GM23338 (cell line): ENCODE measurements at regions not wholly inside any gene's neighbourhood (a gene's known extent, or its start where the extent isn't known, plus 50 kb on each side); places are given as distances from the start of the nearest gene placed in this dataset.
A peak's percentile ranks its signal among the peaks of the same experiment; 100 is the strongest.

Source experiments
- ATAC-seq: fragments of 200-7000 bp; cut with Tn5 transposase; 3 replicates; pipeline ENCODE4 v1.9.1; 2020
- DNase-seq: peaks from one replicate; pipeline ENCODE4 v3.0.0-alpha.2; 2015; ENCODE audit warnings: low spot score
- H2AFZ ChIP-seq: fragments of 200-600 bp; sonication (generic); 2 replicates; pipeline ENCODE4 v1.8.0; 2016; ENCODE audit warnings: antibody characterized with exemption, mild to moderate bottlenecking, moderate library complexity
- H3F3A ChIP-seq: fragments of 200-600 bp; sonication (generic); replicated peaks from 2 replicates; pipeline ENCODE4 v1.8.0; 2017; ENCODE audit warnings: antibody characterized with exemption, mixed run types, low read depth
- H3K27ac ChIP-seq: fragments of 200-600 bp; sonication (generic); 2 replicates; pipeline ENCODE4 v1.6.1; 2016; ENCODE audit warnings: low read depth
- H3K27me3 ChIP-seq: fragments of 200-600 bp; sonication (generic); 2 replicates; pipeline ENCODE4 v1.8.0; 2016; ENCODE audit warnings: mild to moderate bottlenecking, mixed run types, moderate library complexity; ENCODE audit not compliant: insufficient read depth
- H3K36me3 ChIP-seq: fragments of 200-600 bp; sonication (generic); 2 replicates; pipeline ENCODE4 v1.8.0; 2016; ENCODE audit warnings: mild to moderate bottlenecking; ENCODE audit not compliant: insufficient read depth
- H3K4me1 ChIP-seq: fragments of 200-600 bp; sonication (generic); 2 replicates; pipeline ENCODE4 v1.8.0; 2016; ENCODE audit warnings: mild to moderate bottlenecking, moderate library complexity; ENCODE audit not compliant: insufficient read depth
- H3K4me2 ChIP-seq: fragments of 200-600 bp; sonication (generic); 2 replicates; pipeline ENCODE4 v1.7.1; 2017; ENCODE audit warnings: mixed run types
- H3K4me3 ChIP-seq: fragments of 200-600 bp; sonication (generic); 2 replicates; pipeline ENCODE4 v1.6.1; 2016; ENCODE audit warnings: mixed run types
- H3K79me2 ChIP-seq: fragments of 200-600 bp; sonication (generic); replicated peaks from 2 replicates; pipeline ENCODE4 v1.8.0; 2017; ENCODE audit warnings: mild to moderate bottlenecking; ENCODE audit not compliant: insufficient read depth
- H3K9me2 ChIP-seq: fragments of 200-600 bp; sonication (generic); 2 replicates; pipeline ENCODE4 v1.8.0; 2017; ENCODE audit not compliant: insufficient read depth
- H4K20me1 ChIP-seq: fragments of 200-600 bp; sonication (generic); replicated peaks from 2 replicates; pipeline ENCODE4 v1.8.0; 2017; ENCODE audit warnings: mild to moderate bottlenecking; ENCODE audit not compliant: insufficient read depth
- H3K27ac Mint-ChIP-seq: 2 replicates; pipeline ENCODE4 v1.8.0; 2020; ENCODE audit warnings: inconsistent platforms, mild to moderate bottlenecking, moderate library complexity, mixed read lengths
- H3K27me3 Mint-ChIP-seq: 3 replicates; pipeline ENCODE4 v1.8.0; 2022; ENCODE audit warnings: low read depth, mild to moderate bottlenecking, moderate library complexity, mixed read lengths, inconsistent platforms; ENCODE audit not compliant: insufficient read depth, poor library complexity
- H3K36me3 Mint-ChIP-seq: 3 replicates; pipeline ENCODE4 v1.8.0; 2021; ENCODE audit warnings: low read depth, mild to moderate bottlenecking, inconsistent platforms, moderate library complexity, mixed read lengths
- H3K4me1 Mint-ChIP-seq: 3 replicates; pipeline ENCODE4 v1.8.0; 2020; ENCODE audit warnings: mild to moderate bottlenecking, inconsistent platforms, mixed read lengths
- H3K4me3 Mint-ChIP-seq: 3 replicates; pipeline ENCODE4 v1.8.0; 2021; ENCODE audit warnings: moderate library complexity, mild to moderate bottlenecking, inconsistent platforms, mixed read lengths
- H3K9me3 Mint-ChIP-seq: 3 replicates; pipeline ENCODE4 v1.8.0; 2020; ENCODE audit warnings: moderate library complexity, mild to moderate bottlenecking, inconsistent platforms, mixed read lengths
- JUNB ChIP-seq: IDR thresholded peaks from one replicate; pipeline ENCODE4 v1.6.1; 2016; ENCODE audit warnings: antibody characterized with exemption; ENCODE audit not compliant: unreplicated experiment
- REST ChIP-seq: IDR thresholded peaks from one replicate; pipeline ENCODE4 v1.6.1; 2018; ENCODE audit warnings: antibody characterized with exemption; ENCODE audit not compliant: unreplicated experiment
- ZNF462 ChIP-seq: fragments of 250-450 bp; sonication (Bioruptor Pico); IDR thresholded peaks from 2 replicates; pipeline ENCODE4 v1.5.0; 2020; ENCODE audit warnings: mild to moderate bottlenecking, moderate library complexity

- Mint-ChIP-seq H3K9me3 (no peaks in the 10 kb centered on the region; the same call in 2 of the 3 replicates), H3K4me3 (no peak overlapping the region), H3K36me3 (no peaks in the 10 kb centered on the region), H3K4me1 (peaks cover 3% of the 10 kb centered on the region), H3K27me3 (no peaks in the 10 kb centered on the region), H3K27ac (no peak overlapping the region)
- H3K4me3 ChIP-seq = no peak overlapping the region
- H3K27me3 ChIP-seq = no peaks in the 10 kb centered on the region
- 0 out of 2 replicates have a peak, but pooled peaks cover 5% of the 10 kb centered on the region for H3K9me2 ChIP-seq
- no peaks in the 10 kb centered on the region for H3F3A ChIP-seq
- H3K36me3 ChIP-seq = no peaks in the 10 kb centered on the region
- TF ChIP-seq ZNF462 (CRISPR knock-in tag) = no peak
- no peak overlapping the region for H2AFZ ChIP-seq
- no peak overlapping the region for H3K4me2 ChIP-seq
- DNase-seq (no peak), ATAC-seq (no peak)
- no peaks in the 10 kb centered on the region for H3K79me2 ChIP-seq
- no peaks in the 10 kb centered on the region for H3K4me1 ChIP-seq
- H4K20me1 ChIP-seq = no peaks in the 10 kb centered on the region
- no peak overlapping the region for H3K27ac ChIP-seq
These were observed 341.2 kb downstream of the PIK3C3 start for GRCh38 chr18:42296192-42296591.

- no peaks in the 10 kb centered on the region for H3K36me3 Mint-ChIP-seq
- Histone ChIP-seq H3F3A (no peaks in the 10 kb centered on the region), H3K4me1 (no peaks in the 10 kb centered on the region)
These were observed 341.7 kb downstream of the PIK3C3 start for GRCh38 chr18:42296723-42297122.

More at GRCh38 chr18:42296723-42297122, 341.7 kb downstream of the PIK3C3 start:
- no peak overlapping the region for H2AFZ ChIP-seq
- Mint-ChIP-seq H3K9me3 (no peaks in the 10 kb centered on the region; the same call in 2 of the 3 replicates), H3K27me3 (no peaks in the 10 kb centered on the region), H3K4me1 (peaks cover 3% of the 10 kb centered on the region), H3K4me3 (no peak overlapping the region), H3K27ac (no peak overlapping the region)
- no peak overlapping the region for H3K27ac ChIP-seq
- TF ChIP-seq REST (peak; percentile 66), JUNB (no peak)
- no peaks in the 10 kb centered on the region for H3K27me3 ChIP-seq
- H3K9me2 ChIP-seq = 0 out of 2 replicates have a peak, but pooled peaks cover 5% of the 10 kb centered on the region
- no peak overlapping the region for H3K4me3 ChIP-seq
- no peaks in the 10 kb centered on the region for H3K79me2 ChIP-seq
- DNase-seq (peak; percentile 17), ATAC-seq (no peak)
- H3K4me2 ChIP-seq = no peak overlapping the region
- no peaks in the 10 kb centered on the region for H3K36me3 ChIP-seq
- H4K20me1 ChIP-seq = no peaks in the 10 kb centered on the region
